ENCODE measurements at regions not wholly inside any gene's neighbourhood (a gene's known extent, or its start where the extent isn't known, plus 50 kb on each side); places are given as distances from the start of the nearest gene placed in this dataset.

DNA sequence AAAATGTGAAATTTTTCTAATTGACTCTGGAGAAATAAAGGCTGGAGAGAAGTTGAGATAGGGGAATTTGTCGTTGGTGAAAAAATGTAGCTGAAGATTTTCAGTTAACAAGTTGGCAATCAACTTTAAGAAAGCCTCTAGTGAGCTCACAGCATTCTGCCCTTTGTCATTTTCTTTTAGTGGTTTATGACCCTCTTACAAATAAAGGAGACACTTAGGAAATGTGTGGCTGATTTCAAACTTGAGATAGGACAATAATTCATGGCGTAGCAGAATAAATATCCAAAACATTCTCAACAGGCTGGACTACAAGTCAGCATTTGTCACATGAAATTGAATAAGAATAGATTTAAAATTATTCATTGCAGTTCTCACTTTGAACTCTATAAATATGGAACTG lies 412.5 kb upstream of the SPHKAP start:
- Histone ChIP-seq H3K9me3 (no peaks in the 10 kb centered on the region), H3K27ac (no peak overlapping the region), H3K27me3 (no peaks in the 10 kb centered on the region), H3K36me3 (replicated peaks in 1 of 2; ENCODE audit: insufficient read depth in 1 of 2, low read depth in 2 of 2) (no peaks in the 10 kb centered on the region), H3K4me1 (no peaks in the 10 kb centered on the region), H3K4me3 (no peak overlapping the region)
- ATAC-seq, result no peak
- intact Hi-C loops (cut with DNase I), result no loop called here
- no peak for DNase-seq
- WGBS, 2 donors, result 65 to 81% methylated on average over 2 of the region's 2 CpGs
- no peak for TF ChIP-seq POLR2A (IDR thresholded peaks at IDR 0.05)
- TF ChIP-seq, protein P1, sequence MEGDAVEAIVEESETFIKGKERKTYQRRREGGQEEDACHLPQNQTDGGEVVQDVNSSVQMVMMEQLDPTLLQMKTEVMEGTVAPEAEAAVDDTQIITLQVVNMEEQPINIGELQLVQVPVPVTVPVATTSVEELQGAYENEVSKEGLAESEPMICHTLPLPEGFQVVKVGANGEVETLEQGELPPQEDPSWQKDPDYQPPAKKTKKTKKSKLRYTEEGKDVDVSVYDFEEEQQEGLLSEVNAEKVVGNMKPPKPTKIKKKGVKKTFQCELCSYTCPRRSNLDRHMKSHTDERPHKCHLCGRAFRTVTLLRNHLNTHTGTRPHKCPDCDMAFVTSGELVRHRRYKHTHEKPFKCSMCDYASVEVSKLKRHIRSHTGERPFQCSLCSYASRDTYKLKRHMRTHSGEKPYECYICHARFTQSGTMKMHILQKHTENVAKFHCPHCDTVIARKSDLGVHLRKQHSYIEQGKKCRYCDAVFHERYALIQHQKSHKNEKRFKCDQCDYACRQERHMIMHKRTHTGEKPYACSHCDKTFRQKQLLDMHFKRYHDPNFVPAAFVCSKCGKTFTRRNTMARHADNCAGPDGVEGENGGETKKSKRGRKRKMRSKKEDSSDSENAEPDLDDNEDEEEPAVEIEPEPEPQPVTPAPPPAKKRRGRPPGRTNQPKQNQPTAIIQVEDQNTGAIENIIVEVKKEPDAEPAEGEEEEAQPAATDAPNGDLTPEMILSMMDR (IDR thresholded peaks at IDR 0.05), result no peak

DNA sequence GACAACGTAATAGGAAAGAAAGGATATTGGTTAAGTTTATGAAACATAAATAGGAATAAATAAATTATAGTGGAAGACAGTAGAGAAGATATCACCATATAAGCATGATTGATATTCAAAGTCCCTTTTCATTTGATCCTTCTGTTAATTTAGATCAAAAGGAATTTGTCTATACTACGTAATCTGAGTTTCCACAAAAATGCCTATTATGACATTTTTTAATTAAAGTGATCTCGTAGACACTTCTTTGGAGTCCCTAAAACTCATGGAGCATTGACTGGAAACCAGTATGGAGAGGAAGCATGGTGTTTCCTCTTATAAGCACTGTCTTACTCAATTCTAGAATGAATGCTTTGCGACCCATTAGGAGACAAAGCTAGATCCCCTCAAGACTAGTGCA lies 411.4 kb upstream of the SPHKAP start:
- no peak for ATAC-seq
- no peak for TF ChIP-seq POLR2A (IDR thresholded peaks at IDR 0.05)
- TF ChIP-seq, protein P1 (IDR thresholded peaks at IDR 0.05), result no peak
- no peaks in the 10 kb centered on the region for H3K4me1 ChIP-seq
- no peak for DNase-seq
- H3K27me3 ChIP-seq, result no peaks in the 10 kb centered on the region
- WGBS, 2 donors, result 62 to 66% methylated on average over 4 of the region's 4 CpGs
- no peak overlapping the region for H3K27ac ChIP-seq
- no peaks in the 10 kb centered on the region for H3K36me3 ChIP-seq (replicated peaks in 1 of 2; ENCODE audit: insufficient read depth in 1 of 2, low read depth in 2 of 2)
- no peaks in the 10 kb centered on the region for H3K9me3 ChIP-seq
- H3K4me3 ChIP-seq, result no peak overlapping the region
- intact Hi-C loops (cut with DNase I), result no loop called here

DNA sequence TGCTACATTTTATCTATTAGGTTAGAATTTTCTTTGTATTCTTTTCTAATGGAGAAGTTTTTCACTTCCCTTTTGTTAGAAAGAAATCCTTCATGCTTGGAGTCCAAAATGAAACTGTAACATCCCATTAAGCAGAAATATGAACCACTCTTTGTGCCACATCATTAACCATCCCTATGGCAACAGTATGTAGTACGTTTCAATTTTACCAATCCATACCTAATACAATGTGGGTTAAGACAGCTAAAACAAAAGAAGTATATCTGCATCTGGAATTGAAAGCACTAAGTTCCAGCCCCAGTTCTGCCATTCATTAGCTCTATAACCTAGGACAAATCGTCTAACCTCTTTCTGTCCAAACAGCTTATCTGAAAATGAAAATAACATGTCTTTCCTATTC lies 409.2 kb upstream of the SPHKAP start:
- 72 to 80% methylated on average over 2 of the region's 2 CpGs for WGBS, 2 donors

DNA sequence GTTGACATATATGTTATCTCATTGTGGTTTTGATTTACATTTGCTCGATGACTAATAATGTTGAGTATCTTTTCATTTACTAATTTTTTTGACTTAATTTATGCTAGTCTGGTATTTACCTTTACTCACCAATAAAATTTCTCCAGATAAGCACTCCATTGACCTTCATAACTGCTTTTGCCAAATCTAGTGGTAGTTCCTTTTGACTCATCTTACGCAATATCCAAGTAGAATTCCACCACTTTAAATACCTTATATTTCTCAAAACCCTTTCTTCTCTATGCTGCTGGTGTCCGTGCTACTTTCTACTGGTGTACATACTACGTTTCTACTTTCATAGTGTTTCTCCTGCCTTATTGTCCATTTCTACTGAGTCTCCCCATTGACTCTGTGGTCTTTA lies 407.6 kb upstream of the SPHKAP start:
- WGBS, 2 donors, result 70 to 71% methylated on average over 4 of the region's 4 CpGs
- no peaks in the 10 kb centered on the region for H3K9me3 ChIP-seq
- no peaks in the 10 kb centered on the region for H3K27me3 ChIP-seq
- no peak overlapping the region for H3K4me3 ChIP-seq
- intact Hi-C loops (cut with DNase I), result no loop called here
- no peak for TF ChIP-seq POLR2A (IDR thresholded peaks at IDR 0.05)
- TF ChIP-seq, protein P1 (IDR thresholded peaks at IDR 0.05), result no peak
- no peak for ATAC-seq
- no peak for DNase-seq
- H3K4me1 ChIP-seq, result no peaks in the 10 kb centered on the region
- H3K36me3 ChIP-seq (replicated peaks in 1 of 2; ENCODE audit: insufficient read depth in 1 of 2, low read depth in 2 of 2), result no peaks in the 10 kb centered on the region
- H3K27ac ChIP-seq, result no peak overlapping the region

More for the DNA sequence above, 409.2 kb upstream of the SPHKAP start:
- DNase-seq (no peak), ATAC-seq (no peak)
- intact Hi-C loops (cut with DNase I), result no loop called here
- Histone ChIP-seq H3K27me3 (no peaks in the 10 kb centered on the region), H3K9me3 (no peaks in the 10 kb centered on the region), H3K36me3 (replicated peaks in 1 of 2; ENCODE audit: insufficient read depth in 1 of 2, low read depth in 2 of 2) (no peaks in the 10 kb centered on the region), H3K4me3 (no peak overlapping the region), H3K27ac (no peak overlapping the region), H3K4me1 (no peaks in the 10 kb centered on the region)
- TF ChIP-seq, protein P1 (IDR thresholded peaks at IDR 0.05), result no peak
- no peak for TF ChIP-seq POLR2A (IDR thresholded peaks at IDR 0.05)

DNA sequence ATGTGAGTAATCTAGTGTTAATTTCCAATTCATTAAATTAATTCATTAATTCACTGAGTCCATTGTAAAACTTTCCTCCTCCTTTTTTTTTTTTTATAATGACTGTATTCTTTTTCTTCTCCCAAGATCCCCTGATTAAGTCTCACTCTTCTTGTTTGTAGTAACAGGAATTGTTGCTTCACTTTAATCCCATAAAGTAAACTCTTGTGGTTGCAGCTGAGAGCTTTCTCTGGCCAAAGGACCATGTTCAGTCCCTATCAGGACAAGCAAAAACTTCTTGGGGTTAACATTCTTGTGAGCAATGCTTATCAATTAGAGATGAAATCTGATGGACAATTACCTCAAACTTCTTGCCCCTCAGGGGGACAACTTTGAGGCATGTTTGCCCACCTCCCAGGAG lies 400.2 kb upstream of the SPHKAP start:
- intact Hi-C loops (cut with DNase I), result no loop called here
- ATAC-seq, result no peak

More for the DNA sequence above, 400.2 kb upstream of the SPHKAP start:
- TF ChIP-seq, protein P1 (IDR thresholded peaks at IDR 0.05), result no peak
- TF ChIP-seq POLR2A (IDR thresholded peaks at IDR 0.05), result no peak
- Histone ChIP-seq H3K4me3 (no peak overlapping the region), H3K36me3 (replicated peaks in 1 of 2; ENCODE audit: insufficient read depth in 1 of 2, low read depth in 2 of 2) (no peaks in the 10 kb centered on the region), H3K4me1 (no peaks in the 10 kb centered on the region), H3K9me3 (no peaks in the 10 kb centered on the region), H3K27me3 (no peaks in the 10 kb centered on the region), H3K27ac (no peak overlapping the region)
- DNase-seq, result no peak

All from body of pancreas (tissue), 4 donors.